IMR-90 (cell line): ENCODE measurements at regions not wholly inside any gene's neighbourhood (a gene's known extent, or its start where the extent isn't known, plus 50 kb on each side); places are given as distances from the start of the nearest gene placed in this dataset.

ENCODE experiments used
- ATAC-seq: fragments of 200-7000 bp; cut with Tn5 transposase; 2 replicates; pipeline ENCODE4 v1.9.1; 2020; ENCODE audit warnings: low read depth, mild to moderate bottlenecking, moderate library complexity
- BruUV-seq: library from RNA; stranded (reverse); fragments of 400-500 nt; replicated peaks from 2 replicates; lab custom pipeline; 2021; lab: Mats Ljungman, UMichigan
- CTCF ChIA-PET: fragments of 300-600 bp; formaldehyde crosslinking; extraction: SDS; loops from one replicate; lab custom pipeline; 2021; ENCODE audit warnings: antibody characterized with exemption; lab: Yijun Ruan, JAX
- POLR2A ChIA-PET: fragments of 300-600 bp; sonication (Branson Sonifier 250); formaldehyde crosslinking; loops from one replicate; lab custom pipeline; 2022; ENCODE audit warnings: antibody characterized with exemption; ENCODE audit not compliant: unreplicated experiment; lab: Charles Lee
- DNase-seq: peaks from one replicate; pipeline ENCODE4 v3.0.0; 2013
- H2AFZ ChIP-seq: replicated peaks from 2 replicates; pipeline ENCODE3; 2013; ENCODE audit warnings: low read length, mild to moderate bottlenecking; ENCODE audit not compliant: poor library complexity
- H2AK5ac ChIP-seq: 2 replicates; pipeline ENCODE4 v1.6.1; 2013; ENCODE audit warnings: low read depth, low read length, inconsistent platforms
- H2AK9ac ChIP-seq: replicated peaks from 2 replicates; pipeline ENCODE3; 2013; ENCODE audit warnings: mild to moderate bottlenecking, low read depth, low read length, moderate library complexity; ENCODE audit not compliant: poor library complexity
- H2BK120ac ChIP-seq: 2 replicates; pipeline ENCODE4 v1.6.1; 2013; ENCODE audit warnings: low read depth, low read length, inconsistent platforms
- H2BK15ac ChIP-seq: 3 replicates; pipeline ENCODE4 v1.6.1; 2013; ENCODE audit warnings: low read depth, low read length, inconsistent platforms
- H2BK20ac ChIP-seq: 2 replicates; pipeline ENCODE4 v1.6.1; 2013; ENCODE audit warnings: low read depth, mild to moderate bottlenecking, inconsistent platforms, low read length, moderate library complexity
- H2BK5ac ChIP-seq: 2 replicates; pipeline ENCODE4 v1.6.1; 2013; ENCODE audit warnings: mild to moderate bottlenecking, low read depth, low read length, inconsistent platforms; ENCODE audit not compliant: poor library complexity, severe bottlenecking
- H3K14ac ChIP-seq: replicated peaks from 2 replicates; pipeline ENCODE4 v1.6.1; 2013; ENCODE audit warnings: low read depth, low read length, inconsistent platforms
- H3K18ac ChIP-seq: 2 replicates; pipeline ENCODE4 v1.6.1; 2013; ENCODE audit warnings: low read depth, low read length, control low read depth
- H3K23ac ChIP-seq: 2 replicates; pipeline ENCODE4 v1.6.1; 2013; ENCODE audit warnings: low read depth, low read length, inconsistent platforms
- H3K27ac ChIP-seq: 2 replicates; pipeline ENCODE4 v1.5.1; 2013; ENCODE audit warnings: mild to moderate bottlenecking, control low read depth, low read length; ENCODE audit not compliant: insufficient read depth
- H3K27me3 ChIP-seq: 2 replicates; pipeline ENCODE4 v1.6.1; 2013; ENCODE audit warnings: low read length; ENCODE audit not compliant: control insufficient read depth, insufficient read depth
- H3K36me3 ChIP-seq: 2 replicates; pipeline ENCODE4 v1.6.1; 2013; ENCODE audit warnings: low read length, mixed read lengths; ENCODE audit not compliant: control insufficient read depth, insufficient read depth
- H3K4ac ChIP-seq: 2 replicates; pipeline ENCODE4 v1.6.1; 2013; ENCODE audit warnings: low read depth, low read length, inconsistent platforms
- H3K4me1 ChIP-seq: 2 replicates; pipeline ENCODE4 v1.6.1; 2013; ENCODE audit warnings: low read length, mixed read lengths; ENCODE audit not compliant: control insufficient read depth, insufficient read depth
- H3K4me2 ChIP-seq: 2 replicates; pipeline ENCODE4 v1.6.1; 2013; ENCODE audit warnings: low read depth, mild to moderate bottlenecking, control low read depth, low read length, moderate library complexity
- H3K4me3 ChIP-seq: 2 replicates; pipeline ENCODE4 v1.5.1; 2013; ENCODE audit warnings: low read depth, mild to moderate bottlenecking, control low read depth, low read length, moderate library complexity; ENCODE audit not compliant: insufficient read depth
- H3K56ac ChIP-seq: 2 replicates; pipeline ENCODE4 v1.6.1; 2013; ENCODE audit warnings: low read length, inconsistent platforms; ENCODE audit not compliant: insufficient read depth; ENCODE audit errors: extremely low read depth
- H3K79me1 ChIP-seq, 2 experiments: 2 replicates each; pipeline ENCODE4 v1.6.1; 2013; ENCODE audit warnings: low read length in 2 of 2, inconsistent platforms in 1 of 2, low read depth in 1 of 2
- H3K9ac ChIP-seq: 2 replicates; pipeline ENCODE4 v1.6.1; 2013; ENCODE audit warnings: low read depth, low read length, control low read depth
- H3K9me1 ChIP-seq: 2 replicates; pipeline ENCODE4 v1.6.1; 2013; ENCODE audit warnings: low read length, inconsistent platforms; ENCODE audit not compliant: insufficient read depth
- H3K9me3 ChIP-seq: 2 replicates; pipeline ENCODE4 v1.6.1; 2013; ENCODE audit warnings: low read length; ENCODE audit not compliant: control insufficient read depth, insufficient read depth
- H4K20me1 ChIP-seq: 2 replicates; pipeline ENCODE4 v1.6.1; 2013; ENCODE audit warnings: low read length, inconsistent platforms; ENCODE audit not compliant: insufficient read depth
- H4K5ac ChIP-seq: 2 replicates; pipeline ENCODE4 v1.6.1; 2013; ENCODE audit warnings: mild to moderate bottlenecking, low read depth, low read length, control low read depth
- H4K8ac ChIP-seq, 2 experiments: 2 replicates each; pipeline ENCODE4 v1.6.1; 2013; ENCODE audit warnings: low read depth in 2 of 2, low read length in 2 of 2, control low read depth in 1 of 2, inconsistent platforms in 1 of 2
- H4K91ac ChIP-seq: 2 replicates; pipeline ENCODE4 v1.6.1; 2013; ENCODE audit warnings: low read depth, low read length, inconsistent platforms; ENCODE audit not compliant: insufficient read depth
- BHLHE40 ChIP-seq: fragments of 150-350 bp; IDR thresholded peaks from 2 replicates; pipeline ENCODE4 v1.6.1; 2016; ENCODE audit warnings: mild to moderate bottlenecking, low read depth, low read length
- CEBPB ChIP-seq: IDR thresholded peaks from 2 replicates; pipeline ENCODE4 v1.6.1; 2012; ENCODE audit warnings: low read depth, low read length, improper control_type of control experiment
- CHD1 ChIP-seq: IDR thresholded peaks from 2 replicates; pipeline ENCODE4 v1.6.1; 2012; ENCODE audit warnings: low read depth, low read length, improper control_type of control experiment
- CTCF ChIP-seq: conservative IDR thresholded peaks from 2 replicates; pipeline ENCODE4 v1.5.1; 2012; ENCODE audit warnings: mild to moderate bottlenecking, low read depth, low read length, improper control_type of control experiment
- ELK1 ChIP-seq: fragments of 150-350 bp; IDR thresholded peaks from 2 replicates; pipeline ENCODE4 v1.6.1; 2016; ENCODE audit warnings: low read depth, mild to moderate bottlenecking, low read length, moderate library complexity, borderline replicate concordance
- FOS ChIP-seq: fragments of 150-350 bp; IDR thresholded peaks from 2 replicates; pipeline ENCODE4 v1.6.1; 2016; ENCODE audit warnings: low read depth, low read length
- MAFK ChIP-seq: IDR thresholded peaks from 2 replicates; pipeline ENCODE4 v1.6.1; 2012; ENCODE audit warnings: low read depth, low read length, improper control_type of control experiment
- MAZ ChIP-seq: IDR thresholded peaks from 2 replicates; pipeline ENCODE4 v1.6.1; 2012; ENCODE audit warnings: low read depth, mild to moderate bottlenecking, low read length, improper control_type of control experiment, moderate library complexity, borderline replicate concordance
- MXI1 ChIP-seq: IDR thresholded peaks from 2 replicates; pipeline ENCODE4 v1.6.1; 2012; ENCODE audit warnings: low read depth, mild to moderate bottlenecking, low read length, moderate library complexity, borderline replicate concordance
- NFE2L2 ChIP-seq: fragments of 150-350 bp; IDR thresholded peaks from 2 replicates; pipeline ENCODE4 v1.6.1; 2016; ENCODE audit warnings: low read depth, mild to moderate bottlenecking, low read length
- POLR2A ChIP-seq: IDR thresholded peaks from 2 replicates; pipeline ENCODE4 v1.6.1; 2012; ENCODE audit warnings: mild to moderate bottlenecking, low read depth, low read length
- RAD21 ChIP-seq: IDR thresholded peaks from 2 replicates; pipeline ENCODE4 v1.6.1; 2012; ENCODE audit warnings: low read length, improper control_type of control experiment
- RCOR1 ChIP-seq: IDR thresholded peaks from 2 replicates; pipeline ENCODE4 v1.6.1; 2012; ENCODE audit warnings: mild to moderate bottlenecking, low read length, improper control_type of control experiment; ENCODE audit not compliant: insufficient replicate concordance
- RFX5 ChIP-seq: IDR thresholded peaks from 2 replicates; pipeline ENCODE4 v1.8.0; 2012; ENCODE audit warnings: low read depth, mild to moderate bottlenecking, low read length, moderate library complexity
- SMC3 ChIP-seq: fragments of 150-350 bp; IDR thresholded peaks from 2 replicates; pipeline ENCODE4 v1.6.1; 2016; ENCODE audit warnings: low read depth, mild to moderate bottlenecking, antibody characterized with exemption, low read length, moderate library complexity
- USF2 ChIP-seq: fragments of 150-350 bp; IDR thresholded peaks from 2 replicates; pipeline ENCODE4 v1.6.1; 2017; ENCODE audit warnings: mild to moderate bottlenecking, antibody characterized with exemption, low read length, low read depth
- WGBS, 2 experiments: methylation state at CpG; one replicate each; pipeline versions ENCODE4 v1.1.5 to v1.1.7; 2013; ENCODE audit warnings: missing lambda C conversion rate in 2 of 2; ENCODE audit not compliant: insufficient read length in 1 of 2; ENCODE audit errors: extremely low coverage in 2 of 2; 5-methylcytosine and 5-hydroxymethylcytosine counted together
- dilution Hi-C: fragments of 300-500 bp; cut with HindIII; formaldehyde crosslinking; loops from one replicate; pipeline ENCODE4 v1.14.3; 2018; ENCODE audit warnings: low sequenced_read_pairs; ENCODE audit not compliant: unreplicated experiment
- in situ Hi-C: fragments of 300-500 bp; cut with MboI; formaldehyde crosslinking; loops from 3 replicates; pipeline ENCODE4 v1.14.3; 2019; ENCODE audit warnings: low sequenced_read_pairs, inconsistent platforms, mixed read lengths
- intact Hi-C: fragments of 100-400 bp; cut with micrococcal nuclease; formaldehyde crosslinking; loops from 2 replicates; pipeline ENCODE4 v1.10.0; 2022

- Histone ChIP-seq H4K91ac (no peak overlapping the region), H3K4ac (no peak overlapping the region), H2BK20ac (no peak overlapping the region), H3K23ac (no peak overlapping the region), H4K8ac (no peak overlapping the region), H4K5ac (no peak overlapping the region), H3K27ac (no peak overlapping the region), H3K36me3 (no peaks in the 10 kb centered on the region), H3K14ac (no peak overlapping the region), H2BK15ac (no peak overlapping the region), H3K4me1 (peaks cover 6% of the 10 kb centered on the region), H2AK5ac (no peak overlapping the region), H3K56ac (no peak overlapping the region), H2BK5ac (no peak overlapping the region), H3K27me3 (no peaks in the 10 kb centered on the region; the same call in 1 of the 2 replicates), H3K79me1 (no peaks in the 10 kb centered on the region), H2AFZ (no peak overlapping the region), H3K4me3 (no peak overlapping the region), H3K9me3 (no peaks in the 10 kb centered on the region), H3K18ac (no peak overlapping the region), H3K9ac (no peak overlapping the region), H3K9me1 (peaks cover 4% of the 10 kb centered on the region), H3K4me2 (no peak overlapping the region), H2BK120ac (no peak overlapping the region), H2AK9ac (no peak overlapping the region), H4K20me1 (no peaks in the 10 kb centered on the region)
- ChIA-PET CTCF (no interaction called here), POLR2A (no interaction called here)
- dilution Hi-C loops: no loop called here
- no TSS peak for BruUV-seq
- in situ Hi-C loops: no loop called here
- DNase-seq: no peak
- intact Hi-C loops: no loop called here
- WGBS, 2 experiments: no CpG with 5 or more reads among the region's 1 CpG
- TF ChIP-seq FOS (no peak), RFX5 (no peak), POLR2A (no peak), MAZ (no peak), SMC3 (no peak), RCOR1 (no peak), RAD21 (no peak), MXI1 (no peak), CEBPB (no peak), CHD1 (no peak), MAFK (no peak), BHLHE40 (no peak), ELK1 (no peak), CTCF (no peak), NFE2L2 (no peak), USF2 (no peak)
- ATAC-seq: no peak
Observed at GRCh38 chr2:58904095-58904494, 663.0 kb upstream of the FANCL start.
